Upper lobe of left lung (tissue), 4 donors: ENCODE measurements at regions not wholly inside any gene's neighbourhood (a gene's known extent, or its start where the extent isn't known, plus 50 kb on each side); places are given as distances from the start of the nearest gene placed in this dataset.

Source experiments
- EP300 ChIP-seq, 4 donors: sonication (generic); formaldehyde crosslinking; IDR thresholded peaks; one replicate each; pipeline ENCODE4 v1.5.1; 2017; ENCODE audit warnings: antibody characterized with exemption in 4 of 4, control low read depth in 2 of 4
- POLR2A ChIP-seq, 4 donors: fragments of 450-650 bp; IDR thresholded peaks; one replicate each; pipeline ENCODE4 v1.5.1; 2016 to 2017; ENCODE audit warnings: antibody characterized with exemption in 4 of 4, mild to moderate bottlenecking in 2 of 4
- POLR2AphosphoS5 ChIP-seq, 2 donors: sonication (generic); formaldehyde crosslinking; IDR thresholded peaks; one replicate each; pipeline ENCODE4 v1.5.1; 2017; ENCODE audit warnings: antibody characterized with exemption in 2 of 2
- TF ChIP-seq, protein P1 (sequence below), 6 experiments: fragments of 450-650 bp in 4 of 6; fragments of 200-600 bp in 2 of 6; sonication (generic) in 2 of 6; IDR thresholded peaks; one replicate each; pipeline ENCODE4 v1.5.1; 2016 to 2019; ENCODE audit warnings: antibody characterized with exemption in 6 of 6

DNA sequence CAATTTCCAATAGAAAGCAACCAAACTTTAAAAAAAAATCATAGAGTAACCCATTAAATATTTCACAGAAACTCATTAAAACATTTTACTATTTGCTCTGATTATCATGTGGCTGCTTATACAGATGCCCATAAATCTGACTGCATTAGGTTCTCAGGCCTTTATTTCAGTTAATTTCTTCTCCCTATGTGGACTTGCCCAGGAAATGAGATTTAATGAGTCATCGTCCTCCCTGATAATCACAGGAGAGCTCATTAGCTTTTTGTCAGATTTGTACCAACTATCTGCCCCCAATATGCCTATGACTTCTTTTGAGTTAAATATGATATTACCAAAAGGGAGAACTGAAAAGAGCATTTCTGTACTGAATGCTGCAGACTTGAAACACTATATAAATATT lies 168.0 kb downstream of the FOXB1 start:
- TF ChIP-seq, protein P1, sequence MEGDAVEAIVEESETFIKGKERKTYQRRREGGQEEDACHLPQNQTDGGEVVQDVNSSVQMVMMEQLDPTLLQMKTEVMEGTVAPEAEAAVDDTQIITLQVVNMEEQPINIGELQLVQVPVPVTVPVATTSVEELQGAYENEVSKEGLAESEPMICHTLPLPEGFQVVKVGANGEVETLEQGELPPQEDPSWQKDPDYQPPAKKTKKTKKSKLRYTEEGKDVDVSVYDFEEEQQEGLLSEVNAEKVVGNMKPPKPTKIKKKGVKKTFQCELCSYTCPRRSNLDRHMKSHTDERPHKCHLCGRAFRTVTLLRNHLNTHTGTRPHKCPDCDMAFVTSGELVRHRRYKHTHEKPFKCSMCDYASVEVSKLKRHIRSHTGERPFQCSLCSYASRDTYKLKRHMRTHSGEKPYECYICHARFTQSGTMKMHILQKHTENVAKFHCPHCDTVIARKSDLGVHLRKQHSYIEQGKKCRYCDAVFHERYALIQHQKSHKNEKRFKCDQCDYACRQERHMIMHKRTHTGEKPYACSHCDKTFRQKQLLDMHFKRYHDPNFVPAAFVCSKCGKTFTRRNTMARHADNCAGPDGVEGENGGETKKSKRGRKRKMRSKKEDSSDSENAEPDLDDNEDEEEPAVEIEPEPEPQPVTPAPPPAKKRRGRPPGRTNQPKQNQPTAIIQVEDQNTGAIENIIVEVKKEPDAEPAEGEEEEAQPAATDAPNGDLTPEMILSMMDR (IDR thresholded peaks at IDR 0.05) = no peak
- no peak for TF ChIP-seq POLR2AphosphoS5 (IDR thresholded peaks at IDR 0.05)
- TF ChIP-seq POLR2A (IDR thresholded peaks at IDR 0.05) = no peak
- no peak for TF ChIP-seq EP300 (IDR thresholded peaks at IDR 0.05)
